Stimulated activated naive B cell treated with anti-CD40 and anti-IgM and Interleukin-4, amounts not matched to agents 10 μg/mL and 1 μg/mL and 100 μg/mL, for 72 hours (primary cell): ENCODE measurements at regions not wholly inside any gene's neighbourhood (a gene's known extent, or its start where the extent isn't known, plus 50 kb on each side); places are given as distances from the start of the nearest gene placed in this dataset.

ENCODE experiments used
- ATAC-seq, 2 donors: fragments of 150-1000 bp; cut with Tn5 transposase; replicated peaks; 2 replicates each; pipeline ENCODE4 v1.10.0; 2021; ENCODE audit warnings: moderate library complexity in 1 of 2
- DNase-seq: peaks from one replicate; pipeline ENCODE4 v3.0.0; 2021
- H3K27ac Mint-ChIP-seq: one replicate; pipeline ENCODE4 v1.8.0; 2022; ENCODE audit warnings: mild to moderate bottlenecking, mixed read lengths
- H3K27me3 Mint-ChIP-seq, 2 donors: one replicate each; pipeline ENCODE4 v1.8.0; 2022; ENCODE audit warnings: mixed read lengths in 2 of 2
- H3K36me3 Mint-ChIP-seq, 2 donors: one replicate each; pipeline ENCODE4 v1.8.0; 2022; ENCODE audit warnings: mixed read lengths in 2 of 2, mild to moderate bottlenecking in 1 of 2
- H3K4me1 Mint-ChIP-seq, 2 donors: one replicate each; pipeline ENCODE4 v1.8.0; 2022; ENCODE audit warnings: mixed read lengths in 2 of 2, mild to moderate bottlenecking in 1 of 2
- H3K4me3 Mint-ChIP-seq, 2 donors: one replicate each; pipeline ENCODE4 v1.8.0; 2022; ENCODE audit warnings: mild to moderate bottlenecking in 2 of 2, mixed read lengths in 2 of 2, moderate library complexity in 1 of 2
- H3K9me3 Mint-ChIP-seq, 2 donors: one replicate each; pipeline ENCODE4 v1.8.0; 2022; ENCODE audit warnings: mixed read lengths in 2 of 2, mild to moderate bottlenecking in 1 of 2

DNA sequence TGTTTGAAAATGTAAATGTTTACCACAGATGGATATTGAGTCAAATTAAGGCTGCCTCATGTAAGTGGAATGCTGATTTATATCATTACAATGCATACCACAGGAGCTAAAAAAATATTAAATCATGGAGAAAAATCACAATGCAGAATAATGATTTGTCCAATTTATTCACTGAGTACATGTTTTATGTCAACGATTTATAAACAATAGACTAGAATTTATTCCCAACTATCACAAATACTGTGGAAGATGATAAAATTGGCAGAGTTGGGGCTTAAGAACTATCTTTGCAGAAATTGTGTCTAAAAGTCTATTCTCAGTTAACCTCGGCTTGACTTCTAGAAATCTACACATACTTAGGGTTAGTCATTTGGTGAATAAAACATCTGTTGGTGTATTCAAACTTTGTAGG lies 472.1 kb upstream of the MARCKS start:
- Mint-ChIP-seq H3K27ac (no peak overlapping the region), H3K36me3 (no peaks in the 10 kb centered on the region), H3K4me3 (no peak overlapping the region), H3K9me3 (no peaks in the 10 kb centered on the region), H3K27me3 (peaks cover 15 to 22% of the 10 kb centered on the region in 2 donors), H3K4me1 (peaks cover 0 to 7% of the 10 kb centered on the region in 2 donors)
- DNase-seq (no peak), ATAC-seq (no peak)

DNA sequence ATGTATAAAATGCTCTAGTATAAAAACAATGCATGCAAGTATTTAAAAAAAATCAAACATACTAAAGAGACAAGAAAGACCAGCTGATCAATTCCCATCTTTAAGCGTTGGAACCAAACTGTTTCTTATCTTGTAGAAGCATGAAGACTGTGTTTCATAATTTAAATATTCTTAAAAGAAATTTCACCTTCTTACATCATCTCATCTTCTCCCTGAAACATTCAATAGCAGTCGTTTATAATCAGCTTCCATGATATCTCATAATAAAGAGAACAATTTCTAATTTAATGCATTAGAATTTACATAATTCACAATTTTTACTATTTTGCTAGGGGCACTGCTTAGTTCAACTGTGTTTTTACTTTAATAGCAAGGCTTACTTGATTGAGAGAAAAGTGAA lies 468.1 kb upstream of the MARCKS start:
- Mint-ChIP-seq H3K4me3 (no peak overlapping the region), H3K27ac (no peak overlapping the region), H3K27me3 (peaks cover 11 to 20% of the 10 kb centered on the region in 2 donors), H3K36me3 (no peaks in the 10 kb centered on the region), H3K9me3 (no peaks in the 10 kb centered on the region), H3K4me1 (peaks cover 0 to 2% of the 10 kb centered on the region in 2 donors)
- DNase-seq, result no peak
- no peak for ATAC-seq

DNA sequence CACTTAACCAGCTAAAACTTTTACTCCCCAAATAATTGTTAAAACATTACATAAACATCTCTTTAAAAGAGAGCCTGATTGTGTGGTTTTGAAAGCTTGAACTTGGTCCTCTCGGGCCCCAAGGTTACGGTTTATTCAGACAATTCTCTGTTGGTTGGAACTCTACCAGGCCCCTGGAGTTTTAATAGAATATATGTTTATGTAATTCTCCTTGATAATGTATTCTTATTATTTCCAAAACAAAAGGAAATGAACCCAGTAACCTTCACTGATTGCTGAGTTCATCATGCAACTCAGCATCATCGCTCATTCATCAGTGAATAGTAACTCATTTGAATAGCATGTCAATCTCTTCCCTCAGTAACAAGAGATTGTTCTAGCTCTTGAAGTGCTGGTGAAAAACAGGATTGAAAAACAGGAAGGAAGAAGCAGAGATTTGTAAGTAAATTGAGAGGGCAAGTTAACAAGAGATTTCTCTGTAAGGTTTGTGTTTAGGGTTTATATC lies 464.5 kb upstream of the MARCKS start:
- H3K9me3 Mint-ChIP-seq, result no peaks in the 10 kb centered on the region

DNA sequence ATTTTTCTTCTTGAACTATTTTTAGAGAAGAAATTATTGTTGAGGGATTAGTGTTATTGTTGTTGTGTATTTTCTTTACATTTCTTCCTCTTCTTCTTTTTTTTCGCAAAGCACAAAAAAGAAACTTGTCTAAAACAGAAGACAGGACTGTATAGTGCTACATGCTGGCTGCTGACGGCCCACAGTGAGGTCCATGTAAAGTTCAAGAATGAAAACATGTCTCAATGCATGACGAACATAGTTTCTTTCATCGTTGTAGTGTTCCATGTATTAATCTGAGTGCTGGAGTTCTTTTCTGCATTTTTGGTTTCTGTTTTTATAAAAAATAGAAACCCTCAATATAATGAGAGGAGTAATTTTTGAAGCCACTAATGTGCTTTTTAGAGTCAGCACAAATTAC lies 462.9 kb upstream of the MARCKS start:
- ATAC-seq, result no peak
- DNase-seq, result no peak
- peaks cover 0 to 2% of the 10 kb centered on the region in 2 donors for H3K4me1 Mint-ChIP-seq
- no peak overlapping the region for H3K27ac Mint-ChIP-seq
- H3K4me3 Mint-ChIP-seq, result no peak overlapping the region
- no peaks in the 10 kb centered on the region for H3K36me3 Mint-ChIP-seq
- no peaks in the 10 kb centered on the region for H3K9me3 Mint-ChIP-seq
- peaks cover 3 to 15% of the 10 kb centered on the region in 2 donors for H3K27me3 Mint-ChIP-seq

More for the DNA sequence above, 464.5 kb upstream of the MARCKS start:
- no peak for ATAC-seq
- Mint-ChIP-seq H3K4me3 (no peak overlapping the region), H3K36me3 (no peaks in the 10 kb centered on the region), H3K27ac (no peak overlapping the region), H3K4me1 (peaks cover 0 to 2% of the 10 kb centered on the region in 2 donors), H3K27me3 (peaks cover 3 to 12% of the 10 kb centered on the region in 2 donors)
- DNase-seq, result no peak

DNA sequence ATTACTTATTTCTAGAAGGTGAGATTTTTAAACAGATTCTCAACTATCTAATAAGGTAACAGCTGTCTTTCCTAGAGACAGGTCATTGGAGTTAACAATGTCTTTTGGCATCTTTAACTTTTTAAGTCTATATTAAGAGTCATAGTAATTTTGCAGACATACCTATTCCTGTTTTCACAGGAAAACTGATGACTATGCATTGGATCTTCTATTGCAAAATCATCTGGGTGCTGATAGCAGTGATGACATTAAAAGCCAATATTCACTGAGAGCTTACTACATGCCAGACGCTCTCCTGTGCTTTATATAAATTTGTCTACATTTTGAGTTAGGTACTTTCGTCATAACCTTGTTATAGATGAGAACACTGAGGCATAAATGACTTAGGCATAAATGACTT lies 462.4 kb upstream of the MARCKS start:
- Mint-ChIP-seq H3K4me3 (no peak overlapping the region), H3K4me1 (peaks cover 0 to 2% of the 10 kb centered on the region in 2 donors)
- ATAC-seq, result no peak

GRCh38 chr6:113396730-113397129 lies 460.4 kb upstream of the MARCKS start:
- ATAC-seq, result no peak
- H3K9me3 Mint-ChIP-seq, result no peaks in the 10 kb centered on the region
- no peak overlapping the region for H3K27ac Mint-ChIP-seq
- H3K36me3 Mint-ChIP-seq, result no peaks in the 10 kb centered on the region
- no peak overlapping the region for H3K4me3 Mint-ChIP-seq
- peaks cover 0 to 2% of the 10 kb centered on the region in 2 donors for H3K4me1 Mint-ChIP-seq
- no peak for DNase-seq
- H3K27me3 Mint-ChIP-seq, result peaks cover 0 to 14% of the 10 kb centered on the region in 2 donors

More for the DNA sequence above, 462.4 kb upstream of the MARCKS start:
- DNase-seq, result no peak
- Mint-ChIP-seq H3K27ac (no peak overlapping the region), H3K9me3 (no peaks in the 10 kb centered on the region), H3K27me3 (peaks cover 3 to 20% of the 10 kb centered on the region in 2 donors), H3K36me3 (no peaks in the 10 kb centered on the region)

- peaks cover 0 to 2% of the 10 kb centered on the region in 2 donors for H3K4me1 Mint-ChIP-seq
- H3K27ac Mint-ChIP-seq, result no peak overlapping the region
- DNase-seq (no peak), ATAC-seq (no peak)
- H3K9me3 Mint-ChIP-seq, result no peaks in the 10 kb centered on the region
- no peaks in the 10 kb centered on the region for H3K36me3 Mint-ChIP-seq
- H3K27me3 Mint-ChIP-seq, result peaks cover 0 to 14% of the 10 kb centered on the region in 2 donors
- no peak overlapping the region for H3K4me3 Mint-ChIP-seq
Measured at GRCh38 chr6:113397236-113397635, 459.9 kb upstream of the MARCKS start.

GRCh38 chr6:113401231-113401630 lies 455.9 kb upstream of the MARCKS start:
- H3K4me3 Mint-ChIP-seq, result no peak overlapping the region
- ATAC-seq (no peak), DNase-seq (no peak)
- no peak overlapping the region for H3K27ac Mint-ChIP-seq
- H3K36me3 Mint-ChIP-seq, result no peaks in the 10 kb centered on the region
- H3K27me3 Mint-ChIP-seq, result peaks cover 8 to 12% of the 10 kb centered on the region in 2 donors
- H3K9me3 Mint-ChIP-seq, result no peaks in the 10 kb centered on the region
- no peaks in the 10 kb centered on the region for H3K4me1 Mint-ChIP-seq

GRCh38 chr6:113402544-113402943 lies 454.6 kb upstream of the MARCKS start:
- H3K9me3 Mint-ChIP-seq, result no peaks in the 10 kb centered on the region

GRCh38 chr6:113403966-113404595 lies 453.1 kb upstream of the MARCKS start:
- H3K27me3 Mint-ChIP-seq, result peaks cover 8 to 11% of the 10 kb centered on the region in 2 donors
- no peak overlapping the region for H3K4me3 Mint-ChIP-seq
- no peak overlapping the region for H3K27ac Mint-ChIP-seq
- no peaks in the 10 kb centered on the region for H3K36me3 Mint-ChIP-seq
- H3K4me1 Mint-ChIP-seq, result peaks cover 0 to under 1% of the 10 kb centered on the region in 2 donors
- no peaks in the 10 kb centered on the region for H3K9me3 Mint-ChIP-seq
- DNase-seq (no peak), ATAC-seq (no peak)

More at GRCh38 chr6:113402544-113402943, 454.6 kb upstream of the MARCKS start:
- no peaks in the 10 kb centered on the region for H3K4me1 Mint-ChIP-seq
- ATAC-seq (no peak), DNase-seq (no peak)
- H3K4me3 Mint-ChIP-seq, result no peak overlapping the region
- H3K36me3 Mint-ChIP-seq, result no peaks in the 10 kb centered on the region
- H3K27me3 Mint-ChIP-seq, result peaks cover 8 to 12% of the 10 kb centered on the region in 2 donors
- H3K27ac Mint-ChIP-seq, result no peak overlapping the region

DNA sequence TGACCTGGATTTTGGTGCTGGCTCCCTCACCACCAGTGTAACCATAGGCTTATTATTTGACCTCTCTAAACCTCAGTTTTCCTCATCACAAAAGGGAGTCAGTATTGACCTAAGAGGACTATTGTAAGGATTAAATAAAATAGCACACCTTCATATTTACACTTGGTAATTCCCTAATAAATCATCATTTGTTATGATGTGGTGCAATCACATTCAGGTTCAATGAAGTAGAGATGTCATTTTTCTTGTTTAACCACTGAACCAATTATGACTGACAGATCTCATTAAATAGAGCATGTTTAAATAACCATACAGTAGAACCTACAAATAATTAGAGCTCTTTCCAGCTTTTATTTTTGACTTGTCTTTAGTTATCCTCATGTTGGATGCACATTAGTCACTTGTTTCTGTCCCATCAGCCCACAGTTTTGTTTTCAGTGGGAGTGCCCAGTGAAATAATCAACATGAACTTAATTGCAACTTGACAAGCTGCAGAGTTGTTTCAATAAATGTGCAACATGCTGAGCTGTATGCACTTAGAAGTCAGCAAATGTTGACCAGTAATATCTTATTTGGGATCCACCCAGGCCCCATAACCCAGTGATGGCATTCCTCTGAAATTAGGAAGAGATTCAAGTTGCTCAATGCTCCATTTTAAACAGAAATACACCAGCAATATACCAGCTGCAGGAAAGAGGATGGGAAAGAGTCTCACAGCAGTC lies 451.7 kb upstream of the MARCKS start:
- Mint-ChIP-seq H3K9me3 (no peaks in the 10 kb centered on the region), H3K36me3 (no peaks in the 10 kb centered on the region), H3K27ac (no peak overlapping the region), H3K4me3 (no peak overlapping the region), H3K27me3 (peaks cover 4 to 8% of the 10 kb centered on the region in 2 donors), H3K4me1 (peaks cover 4 to 5% of the 10 kb centered on the region in 2 donors)
- DNase-seq (no peak), ATAC-seq (no peak)

DNA sequence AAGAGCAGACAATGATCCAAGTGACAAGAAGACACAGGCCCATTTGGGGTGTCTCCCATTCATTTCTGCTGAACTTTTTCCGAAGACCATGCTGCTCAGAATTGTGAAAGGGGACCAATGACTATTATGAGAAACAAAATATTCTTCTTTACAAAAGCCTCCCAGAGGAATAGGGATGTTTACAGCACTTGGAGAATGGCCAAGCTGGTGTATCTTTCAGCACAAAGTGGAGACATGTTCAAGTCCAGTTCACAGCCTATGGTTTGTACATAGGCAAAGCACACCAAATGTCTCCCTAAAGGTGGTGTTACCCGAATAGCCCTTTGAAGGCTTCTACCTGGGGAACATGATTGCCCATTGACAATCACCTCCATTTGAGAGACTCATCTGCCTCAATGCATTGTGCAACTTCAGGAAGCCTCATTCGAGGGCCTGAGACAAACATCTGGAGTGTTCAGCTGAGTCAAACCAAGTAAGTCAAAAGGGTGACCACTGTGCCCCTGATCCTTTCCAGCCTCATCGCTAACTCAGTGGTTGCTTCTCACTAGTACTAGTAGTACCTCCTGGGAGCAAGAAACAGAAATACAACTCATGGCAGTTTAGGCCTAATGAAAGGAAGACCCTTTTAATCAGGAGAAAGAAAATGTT lies 451.0 kb upstream of the MARCKS start:
- ATAC-seq (no peak), DNase-seq (no peak)
- Mint-ChIP-seq H3K27ac (no peak overlapping the region), H3K4me3 (no peak overlapping the region), H3K36me3 (no peaks in the 10 kb centered on the region), H3K4me1 (peaks cover 5% of the 10 kb centered on the region in 2 donors), H3K9me3 (no peaks in the 10 kb centered on the region), H3K27me3 (peaks cover 4 to 8% of the 10 kb centered on the region in 2 donors)

DNA sequence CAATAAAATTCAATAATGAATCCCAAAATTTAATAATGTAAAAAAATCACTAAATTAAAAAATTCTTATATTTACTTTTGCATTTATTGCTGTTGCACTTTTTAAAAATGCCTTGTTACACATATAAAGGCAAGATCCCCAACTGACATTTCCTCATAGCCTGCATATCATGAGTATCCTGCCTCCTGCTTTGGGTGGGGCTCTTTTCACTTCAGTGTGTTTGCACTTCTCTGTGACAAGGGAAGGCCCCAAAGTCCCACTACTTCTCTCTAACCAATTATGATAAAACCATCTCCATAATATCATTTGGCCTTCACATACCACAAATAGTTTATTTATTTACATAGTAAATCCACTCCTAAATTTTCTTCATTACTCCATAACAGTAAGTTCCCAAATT lies 446.1 kb upstream of the MARCKS start:
- DNase-seq, result no peak

DNA sequence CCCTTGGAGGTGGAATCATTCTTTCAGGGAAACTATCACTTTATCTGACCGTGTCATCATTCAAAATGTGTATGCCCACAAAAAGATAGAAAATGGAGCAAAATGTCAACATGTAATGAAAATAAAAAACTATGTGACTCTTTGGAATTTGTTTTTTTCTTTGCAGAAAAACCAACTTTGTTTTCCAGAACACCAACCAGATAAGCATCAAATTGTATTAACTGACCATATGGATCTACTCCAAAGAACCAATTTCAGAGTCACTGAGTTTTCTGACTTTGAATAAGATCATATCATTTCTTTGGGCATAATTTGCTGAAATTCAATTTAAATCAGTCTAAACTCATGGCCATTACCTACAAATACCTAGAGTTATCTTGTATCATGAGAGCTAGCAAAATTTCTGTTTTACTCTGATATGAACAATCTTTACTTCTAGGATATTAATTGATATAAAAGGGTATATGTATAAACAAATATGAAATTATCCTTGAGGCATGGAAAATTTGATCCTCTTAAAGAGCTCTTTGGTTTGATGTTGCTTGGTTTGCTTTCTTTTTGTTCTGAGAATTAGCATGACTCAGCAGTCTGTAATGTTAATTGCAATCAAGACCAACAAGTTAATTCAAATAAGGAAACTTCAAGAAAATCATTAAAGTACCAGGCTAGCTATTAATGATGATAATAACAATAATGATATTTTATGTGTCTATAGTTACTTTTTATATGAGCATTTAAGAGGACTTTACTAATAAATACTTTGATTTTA lies 444.4 kb upstream of the MARCKS start:
- Mint-ChIP-seq H3K4me3 (no peak overlapping the region), H3K4me1 (peaks cover 5 to 13% of the 10 kb centered on the region in 2 donors), H3K9me3 (peaks cover 0 to 1% of the 10 kb centered on the region in 2 donors), H3K27ac (no peak overlapping the region), H3K27me3 (no peaks in the 10 kb centered on the region), H3K36me3 (no peaks in the 10 kb centered on the region)
- DNase-seq, result no peak
- ATAC-seq, result no peak

More for the DNA sequence above, 446.1 kb upstream of the MARCKS start:
- no peak for ATAC-seq
- no peaks in the 10 kb centered on the region for H3K36me3 Mint-ChIP-seq
- no peak overlapping the region for H3K27ac Mint-ChIP-seq
- peaks cover 5% of the 10 kb centered on the region in 2 donors for H3K4me1 Mint-ChIP-seq
- H3K27me3 Mint-ChIP-seq, result no peaks in the 10 kb centered on the region
- no peak overlapping the region for H3K4me3 Mint-ChIP-seq
- H3K9me3 Mint-ChIP-seq, result no peaks in the 10 kb centered on the region
